CD4-positive, alpha-beta T cell (primary cell): ENCODE measurements at regions not wholly inside any gene's neighbourhood (a gene's known extent, or its start where the extent isn't known, plus 50 kb on each side); places are given as distances from the start of the nearest gene placed in this dataset.
"Not testable (repeated sequence)": the region's sequence is repeated elsewhere in the genome, so short reads cannot be mapped to it uniquely, and the experiment has no call there.

ENCODE experiments used
- ATAC-seq: fragments of 200-7000 bp; cut with Tn5 transposase; one replicate; pipeline ENCODE4 v1.10.0; 2022; ENCODE audit warnings: mild to moderate bottlenecking; ENCODE audit not compliant: poor library complexity
- CTCF ChIA-PET: fragments of 350-600 bp; sonication (Branson Sonifier 250); formaldehyde crosslinking; loops from one replicate; lab custom pipeline; 2021; ENCODE audit warnings: antibody characterized with exemption, inconsistent platforms; lab: Charles Lee
- POLR2A ChIA-PET: fragments of 350-600 bp; sonication (Branson Sonifier 250); formaldehyde crosslinking; loops from one replicate; lab custom pipeline; 2021; ENCODE audit warnings: antibody characterized with exemption, inconsistent platforms; lab: Charles Lee
- DNase-seq, 14 experiments: peaks; one replicate each; pipeline ENCODE4 v3.0.0-alpha.2; 2013 to 2020; ENCODE audit warnings: mixed read lengths in 2 of 14
- H3K27ac ChIP-seq, 2 donors: one replicate each; pipeline versions ENCODE4 v1.5.1 to v1.7.0; 2013; ENCODE audit warnings: low read length in 2 of 2, low read depth in 1 of 2, mild to moderate bottlenecking in 1 of 2
- H3K27me3 ChIP-seq, 2 experiments: 1 replicate in 1 of 2; 2 replicates in 1 of 2; pipeline versions ENCODE4 v1.6.1 to v1.7.0; 2013; ENCODE audit warnings: low read length in 2 of 2, control low read depth in 1 of 2, mild to moderate bottlenecking in 1 of 2, moderate library complexity in 1 of 2; ENCODE audit not compliant: insufficient read depth in 2 of 2, control insufficient read depth in 1 of 2
- H3K36me3 ChIP-seq: one replicate; pipeline ENCODE4 v1.6.1; 2013; ENCODE audit warnings: low read length, control low read depth; ENCODE audit not compliant: insufficient read depth
- H3K4me1 ChIP-seq: one replicate; pipeline ENCODE4 v1.6.1; 2013; ENCODE audit warnings: low read length, control low read depth; ENCODE audit not compliant: insufficient read depth
- H3K4me3 ChIP-seq: one replicate; pipeline ENCODE4 v1.5.1; 2013; ENCODE audit warnings: mild to moderate bottlenecking, low read length, moderate library complexity
- H3K9me3 ChIP-seq, 2 experiments: 1 replicate in 1 of 2; 2 replicates in 1 of 2; pipeline versions ENCODE4 v1.6.1 to v1.7.0; 2013; ENCODE audit warnings: low read length in 2 of 2, mild to moderate bottlenecking in 2 of 2, control low read depth in 1 of 2, moderate library complexity in 1 of 2; ENCODE audit not compliant: control insufficient read depth in 1 of 2, insufficient read depth in 1 of 2
- H3K27ac Mint-ChIP-seq: one replicate; pipeline ENCODE4 v1.8.0; 2020; ENCODE audit warnings: mixed read lengths
- H3K27me3 Mint-ChIP-seq: one replicate; pipeline ENCODE4 v1.8.0; 2021; ENCODE audit warnings: mixed read lengths
- H3K36me3 Mint-ChIP-seq: one replicate; pipeline ENCODE4 v1.8.0; 2021; ENCODE audit warnings: low read depth, mixed read lengths
- H3K4me1 Mint-ChIP-seq: one replicate; pipeline ENCODE4 v1.8.0; 2021; ENCODE audit warnings: low read depth, mixed read lengths
- H3K4me3 Mint-ChIP-seq: one replicate; pipeline ENCODE4 v1.8.0; 2020; ENCODE audit warnings: mild to moderate bottlenecking, mixed read lengths
- H3K9me3 Mint-ChIP-seq: one replicate; pipeline ENCODE4 v1.8.0; 2020; ENCODE audit warnings: mixed read lengths
- intact Hi-C, 2 experiments: fragments of 100-400 bp; cut with DNase I in 1 of 2; cut with micrococcal nuclease in 1 of 2; formaldehyde crosslinking; loops; one replicate each; pipeline versions ENCODE4 v1.15.1 to v1.9.0; 2023 to 2025; cut with DNase I, micrococcal nuclease
- TF ChIP-seq, protein P1 (sequence below): fragments of 200-600 bp; IDR thresholded peaks from one replicate; pipeline ENCODE4 v1.8.0; 2022; ENCODE audit warnings: antibody characterized with exemption, mild to moderate bottlenecking

GRCh38 chr9:100739666-100740065, 161.8 kb downstream of the CAVIN4 start:
- no peaks in the 10 kb centered on the region for H3K36me3 ChIP-seq
- POLR2A ChIA-PET, result no interaction called here
- H3K27ac ChIP-seq, result no peak overlapping the region
- H3K27me3 Mint-ChIP-seq, result no peaks in the 10 kb centered on the region
- H3K36me3 Mint-ChIP-seq, result no peaks in the 10 kb centered on the region
- no peaks in the 10 kb centered on the region for H3K4me1 ChIP-seq
- no peaks in the 10 kb centered on the region for H3K4me1 Mint-ChIP-seq
- CTCF ChIA-PET, result no interaction called here
- intact Hi-C loops, result no loop called here
- H3K4me3 Mint-ChIP-seq, result no peak overlapping the region
- peaks cover 17% of the 10 kb centered on the region for H3K9me3 Mint-ChIP-seq
- no peak overlapping the region for H3K27ac Mint-ChIP-seq
- no peak overlapping the region for H3K4me3 ChIP-seq
- TF ChIP-seq, protein P1, sequence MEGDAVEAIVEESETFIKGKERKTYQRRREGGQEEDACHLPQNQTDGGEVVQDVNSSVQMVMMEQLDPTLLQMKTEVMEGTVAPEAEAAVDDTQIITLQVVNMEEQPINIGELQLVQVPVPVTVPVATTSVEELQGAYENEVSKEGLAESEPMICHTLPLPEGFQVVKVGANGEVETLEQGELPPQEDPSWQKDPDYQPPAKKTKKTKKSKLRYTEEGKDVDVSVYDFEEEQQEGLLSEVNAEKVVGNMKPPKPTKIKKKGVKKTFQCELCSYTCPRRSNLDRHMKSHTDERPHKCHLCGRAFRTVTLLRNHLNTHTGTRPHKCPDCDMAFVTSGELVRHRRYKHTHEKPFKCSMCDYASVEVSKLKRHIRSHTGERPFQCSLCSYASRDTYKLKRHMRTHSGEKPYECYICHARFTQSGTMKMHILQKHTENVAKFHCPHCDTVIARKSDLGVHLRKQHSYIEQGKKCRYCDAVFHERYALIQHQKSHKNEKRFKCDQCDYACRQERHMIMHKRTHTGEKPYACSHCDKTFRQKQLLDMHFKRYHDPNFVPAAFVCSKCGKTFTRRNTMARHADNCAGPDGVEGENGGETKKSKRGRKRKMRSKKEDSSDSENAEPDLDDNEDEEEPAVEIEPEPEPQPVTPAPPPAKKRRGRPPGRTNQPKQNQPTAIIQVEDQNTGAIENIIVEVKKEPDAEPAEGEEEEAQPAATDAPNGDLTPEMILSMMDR, result no peak
- peaks cover 0 to 10% of the 10 kb centered on the region in 2 experiments for H3K9me3 ChIP-seq
- no peaks in the 10 kb centered on the region for H3K27me3 ChIP-seq
- DNase-seq (no peak), ATAC-seq (no peak)

DNA sequence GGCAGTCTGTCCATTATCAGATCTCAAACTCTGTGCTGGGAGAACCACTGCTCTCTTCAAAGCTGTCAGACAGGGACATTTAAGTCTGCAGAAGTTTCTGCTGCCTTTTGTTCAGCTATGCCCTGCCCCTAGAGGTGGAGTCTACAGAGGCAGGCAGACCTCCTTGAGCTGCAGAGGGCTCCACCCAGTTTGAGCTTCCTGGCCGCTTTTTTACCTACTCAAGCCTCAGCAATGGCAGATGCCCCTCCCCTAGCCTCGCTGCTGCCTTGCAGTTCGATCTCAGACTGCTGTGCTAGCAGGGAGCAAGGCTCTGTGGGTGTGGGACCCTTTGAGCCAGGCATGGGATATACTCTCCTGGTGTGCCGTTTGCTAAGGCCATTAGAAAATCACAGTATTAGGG, 171.1 kb downstream of the CAVIN4 start:
- H3K4me1 ChIP-seq, H3K36me3 Mint-ChIP-seq, H3K4me1 Mint-ChIP-seq, H3K4me3 ChIP-seq, DNase-seq, H3K27me3 ChIP-seq, H3K27ac ChIP-seq, H3K27ac Mint-ChIP-seq, ATAC-seq, H3K9me3 ChIP-seq, H3K27me3 Mint-ChIP-seq, intact Hi-C loops, H3K36me3 ChIP-seq, POLR2A ChIA-PET, CTCF ChIA-PET, H3K4me3 Mint-ChIP-seq: not testable (repeated sequence)
- H3K9me3 Mint-ChIP-seq, result peaks cover 11% of the 10 kb centered on the region

GRCh38 chr9:100756217-100756616, 178.3 kb downstream of the CAVIN4 start:
- peaks cover 0 to 4% of the 10 kb centered on the region in 2 experiments for H3K9me3 ChIP-seq
- no peaks in the 10 kb centered on the region for H3K36me3 ChIP-seq
- Mint-ChIP-seq H3K36me3 (no peaks in the 10 kb centered on the region), H3K9me3 (no peaks in the 10 kb centered on the region), H3K27ac (no peak overlapping the region), H3K4me3 (no peak overlapping the region), H3K27me3 (peaks cover 10% of the 10 kb centered on the region), H3K4me1 (no peaks in the 10 kb centered on the region)
- no peaks in the 10 kb centered on the region for H3K4me1 ChIP-seq
- DNase-seq, result no peak
- no peak overlapping the region for H3K4me3 ChIP-seq
- H3K27me3 ChIP-seq, result no peaks in the 10 kb centered on the region
- no peak for ATAC-seq
- TF ChIP-seq, protein P1, result no peak
- ChIA-PET POLR2A (no interaction called here), CTCF (no interaction called here)
- intact Hi-C loops, result no loop called here
- H3K27ac ChIP-seq, result no peak overlapping the region

DNA sequence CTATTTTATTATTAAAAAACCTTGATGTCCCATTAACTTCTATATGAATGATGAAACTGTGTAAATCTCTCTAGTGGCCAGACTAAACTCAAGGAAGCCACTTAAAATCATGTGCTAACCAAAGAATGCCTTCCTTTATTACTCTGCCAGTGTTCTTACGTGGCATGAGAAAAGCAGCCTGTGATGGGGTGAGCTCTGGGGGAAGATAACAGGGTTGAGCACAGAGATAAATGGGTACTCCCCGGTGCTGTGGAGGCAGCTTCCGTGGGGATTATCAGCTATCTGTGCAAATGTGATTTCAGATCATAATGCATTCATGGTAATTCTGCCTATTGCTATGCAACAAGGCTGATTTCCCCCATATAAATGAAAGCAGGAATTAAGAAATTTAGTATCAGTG, 181.3 kb downstream of the CAVIN4 start:
- intact Hi-C loops, result no loop called here

More for the DNA sequence above, 181.3 kb downstream of the CAVIN4 start:
- no peak overlapping the region for H3K27ac ChIP-seq
- DNase-seq, result no peak
- H3K9me3 ChIP-seq, result no peaks in the 10 kb centered on the region
- H3K27me3 ChIP-seq, result no peaks in the 10 kb centered on the region
- ChIA-PET CTCF (no interaction called here), POLR2A (no interaction called here)
- no peak overlapping the region for H3K4me3 Mint-ChIP-seq
- ATAC-seq, result no peak
- TF ChIP-seq, protein P1, result no peak
- H3K4me3 ChIP-seq, result no peak overlapping the region
- H3K9me3 Mint-ChIP-seq, result peaks cover 4% of the 10 kb centered on the region
- H3K27me3 Mint-ChIP-seq, result peaks cover 10% of the 10 kb centered on the region
- H3K36me3 ChIP-seq, result no peaks in the 10 kb centered on the region
- H3K4me1 ChIP-seq, result no peaks in the 10 kb centered on the region
- no peak overlapping the region for H3K27ac Mint-ChIP-seq
- H3K4me1 Mint-ChIP-seq, result no peaks in the 10 kb centered on the region
- no peaks in the 10 kb centered on the region for H3K36me3 Mint-ChIP-seq
